HEK293 (cell line): ENCODE measurements at regions not wholly inside any gene's neighbourhood (a gene's known extent, or its start where the extent isn't known, plus 50 kb on each side); places are given as distances from the start of the nearest gene placed in this dataset.

Source experiments
- CTCF ChIA-PET: fragments of 350-600 bp; formaldehyde crosslinking; extraction: SDS; loops from one replicate; lab custom pipeline; 2021; ENCODE audit warnings: antibody characterized with exemption; lab: Yijun Ruan, JAX
- POLR2A ChIA-PET: fragments of 300-600 bp; formaldehyde crosslinking; extraction: SDS; loops from one replicate; lab custom pipeline; 2020; ENCODE audit warnings: antibody characterized with exemption, inconsistent platforms; lab: Yijun Ruan, JAX
- H3K27ac ChIP-seq: fragments of 200-500 bp; sonication (Bioruptor generic); 2 replicates; pipeline ENCODE4 v1.5.1; 2014; ENCODE audit warnings: low read depth, low read length, control low read depth, inconsistent platforms; ENCODE audit errors: extremely low read depth
- H3K36me3 ChIP-seq, 2 experiments: fragments of 200-500 bp in 1 of 2; sonication (Bioruptor generic) in 1 of 2; 1 replicate in 1 of 2; 2 replicates in 1 of 2; pipeline ENCODE4 v1.5.1; 2014 to 2017; ENCODE audit warnings: inconsistent platforms in 2 of 2, low read length in 2 of 2; ENCODE audit not compliant: control insufficient read depth in 2 of 2, insufficient read depth in 1 of 2
- H3K4me1 ChIP-seq: fragments of 200-500 bp; sonication (Bioruptor generic); 2 replicates; pipeline ENCODE4 v1.5.1; 2014; ENCODE audit warnings: mild to moderate bottlenecking, low read length, inconsistent platforms; ENCODE audit not compliant: control insufficient read depth, insufficient read depth
- H3K4me3 ChIP-seq: 2 replicates; pipeline ENCODE4 v1.5.1; 2011; ENCODE audit warnings: low read depth, mild to moderate bottlenecking, control low read depth, low read length, moderate library complexity
- H3K9me3 ChIP-seq: fragments of 200-500 bp; sonication (Bioruptor generic); 2 replicates; pipeline ENCODE4 v1.5.1; 2014; ENCODE audit warnings: low read depth, low read length, inconsistent platforms; ENCODE audit not compliant: control insufficient read depth, insufficient read depth
- GLIS2 ChIP-seq: fragments of 450-650 bp; formaldehyde crosslinking; IDR thresholded peaks from 2 replicates; pipeline ENCODE4 v1.5.1; 2016; ENCODE audit warnings: missing biosample characterization, missing genetic modification characterization
- MYNN ChIP-seq: fragments of 450-650 bp; formaldehyde crosslinking; IDR thresholded peaks from 2 replicates; pipeline ENCODE4 v1.5.1; 2016; ENCODE audit warnings: missing biosample characterization, missing genetic modification characterization, borderline replicate concordance
- SCRT1 ChIP-seq: fragments of 450-650 bp; formaldehyde crosslinking; IDR thresholded peaks from 2 replicates; pipeline ENCODE4 v1.5.1; 2016; ENCODE audit warnings: missing biosample characterization, missing genetic modification characterization, borderline replicate concordance
- SP7 ChIP-seq: fragments of 450-650 bp; formaldehyde crosslinking; IDR thresholded peaks from 2 replicates; pipeline ENCODE4 v1.5.1; 2016; ENCODE audit warnings: missing biosample characterization, missing genetic modification characterization
- TRIM28 ChIP-seq: IDR thresholded peaks from 2 replicates; pipeline ENCODE4 v1.6.1; 2011; ENCODE audit warnings: low read length, control low read depth, borderline replicate concordance
- ZNF223 ChIP-seq: fragments of 450-650 bp; formaldehyde crosslinking; IDR thresholded peaks from 2 replicates; pipeline ENCODE4 v1.5.1; 2016; ENCODE audit warnings: missing biosample characterization, missing genetic modification characterization
- ZNF23 ChIP-seq: fragments of 450-650 bp; formaldehyde crosslinking; IDR thresholded peaks from 2 replicates; pipeline ENCODE4 v1.5.1; 2016; ENCODE audit warnings: missing biosample characterization, missing genetic modification characterization, borderline replicate concordance
- ZNF311 ChIP-seq: fragments of 450-650 bp; formaldehyde crosslinking; IDR thresholded peaks from 2 replicates; pipeline ENCODE4 v1.5.1; 2017; ENCODE audit warnings: missing biosample characterization, missing genetic modification characterization, borderline replicate concordance
- ZNF416 ChIP-seq: fragments of 450-650 bp; formaldehyde crosslinking; IDR thresholded peaks from 2 replicates; pipeline ENCODE4 v1.5.1; 2016; ENCODE audit warnings: missing biosample characterization, missing genetic modification characterization
- ZNF514 ChIP-seq: fragments of 450-650 bp; formaldehyde crosslinking; IDR thresholded peaks from 2 replicates; pipeline ENCODE4 v1.5.1; 2016; ENCODE audit warnings: missing biosample characterization, missing genetic modification characterization
- ZNF785 ChIP-seq: fragments of 450-650 bp; formaldehyde crosslinking; IDR thresholded peaks from 2 replicates; pipeline ENCODE4 v1.5.1; 2016; ENCODE audit warnings: missing biosample characterization, missing genetic modification characterization
- ZNF830 ChIP-seq: fragments of 450-650 bp; IDR thresholded peaks from 2 replicates; pipeline ENCODE4 v1.5.0; 2018; ENCODE audit warnings: missing biosample characterization, missing genetic modification characterization, low read depth, mild to moderate bottlenecking, moderate library complexity
- TF ChIP-seq, protein P1 (sequence below): fragments of 450-650 bp; formaldehyde crosslinking; IDR thresholded peaks from 2 replicates; pipeline ENCODE4 v1.5.1; 2016; ENCODE audit warnings: missing biosample characterization, missing genetic modification characterization
- TF ChIP-seq, protein P2 (sequence below): fragments of 450-650 bp; formaldehyde crosslinking; IDR thresholded peaks from 2 replicates; pipeline ENCODE4 v1.5.1; 2016; ENCODE audit warnings: missing biosample characterization, missing genetic modification characterization
- TF ChIP-seq, protein P3 (sequence below): fragments of 450-650 bp; formaldehyde crosslinking; IDR thresholded peaks from 2 replicates; pipeline ENCODE4 v1.5.1; 2016; ENCODE audit warnings: missing biosample characterization, missing genetic modification characterization, borderline replicate concordance
- TF ChIP-seq, protein P4 (sequence below): fragments of 450-650 bp; formaldehyde crosslinking; IDR thresholded peaks from 2 replicates; pipeline ENCODE4 v1.5.1; 2016; ENCODE audit warnings: missing biosample characterization, missing genetic modification characterization, low read depth
- TF ChIP-seq, protein P5 (sequence below): fragments of 450-650 bp; formaldehyde crosslinking; conservative IDR thresholded peaks from 2 replicates; pipeline ENCODE4 v1.5.1; 2016; ENCODE audit warnings: low read depth, missing biosample characterization, missing genetic modification characterization
- TF ChIP-seq, protein P6 (sequence below): fragments of 450-650 bp; formaldehyde crosslinking; IDR thresholded peaks from 2 replicates; pipeline ENCODE4; 2016; ENCODE audit warnings: missing biosample characterization, missing genetic modification characterization

DNA sequence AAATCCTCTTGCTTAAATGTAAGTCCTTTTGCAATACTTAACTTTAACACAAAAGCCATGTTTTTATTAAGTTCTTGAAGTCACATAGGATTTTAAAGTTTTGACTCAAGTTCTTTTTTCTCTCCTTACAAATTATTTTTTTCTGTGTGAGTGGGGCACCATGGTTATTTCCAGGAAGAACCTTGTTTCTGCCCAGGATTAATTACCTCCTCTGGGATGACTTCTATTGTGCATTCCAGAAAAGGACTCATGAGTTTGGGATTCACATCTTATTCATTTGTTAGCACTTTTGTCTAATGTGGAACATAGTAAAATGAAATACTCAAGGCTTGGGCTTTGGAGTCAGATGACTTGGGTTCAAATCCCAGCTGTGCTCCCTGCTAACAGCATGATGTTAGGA is 421.4 kb upstream of the WWC1 start (continued):
- TF ChIP-seq, protein P1, sequence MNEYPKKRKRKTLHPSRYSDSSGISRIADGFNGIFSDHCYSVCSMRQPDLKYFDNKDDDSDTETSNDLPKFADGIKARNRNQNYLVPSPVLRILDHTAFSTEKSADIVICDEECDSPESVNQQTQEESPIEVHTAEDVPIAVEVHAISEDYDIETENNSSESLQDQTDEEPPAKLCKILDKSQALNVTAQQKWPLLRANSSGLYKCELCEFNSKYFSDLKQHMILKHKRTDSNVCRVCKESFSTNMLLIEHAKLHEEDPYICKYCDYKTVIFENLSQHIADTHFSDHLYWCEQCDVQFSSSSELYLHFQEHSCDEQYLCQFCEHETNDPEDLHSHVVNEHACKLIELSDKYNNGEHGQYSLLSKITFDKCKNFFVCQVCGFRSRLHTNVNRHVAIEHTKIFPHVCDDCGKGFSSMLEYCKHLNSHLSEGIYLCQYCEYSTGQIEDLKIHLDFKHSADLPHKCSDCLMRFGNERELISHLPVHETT (tag by site-specific recombination), result no peak
- TF ChIP-seq, protein P2, sequence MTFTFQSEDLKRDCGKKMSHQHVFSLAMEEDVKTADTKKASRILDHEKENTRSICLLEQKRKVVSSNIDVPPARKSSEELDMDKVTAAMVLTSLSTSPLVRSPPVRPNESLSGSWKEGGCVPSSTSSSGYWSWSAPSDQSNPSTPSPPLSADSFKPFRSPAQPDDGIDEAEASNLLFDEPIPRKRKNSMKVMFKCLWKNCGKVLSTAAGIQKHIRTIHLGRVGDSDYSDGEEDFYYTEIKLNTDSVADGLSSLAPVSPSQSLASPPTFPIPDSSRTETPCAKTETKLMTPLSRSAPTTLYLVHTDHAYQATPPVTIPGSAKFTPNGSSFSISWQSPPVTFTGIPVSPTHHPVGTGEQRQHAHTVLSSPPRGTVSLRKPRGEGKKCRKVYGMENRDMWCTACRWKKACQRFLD (tag by site-specific recombination), result no peak
- TF ChIP-seq SCRT1 (tag by site-specific recombination), result no peak

DNA sequence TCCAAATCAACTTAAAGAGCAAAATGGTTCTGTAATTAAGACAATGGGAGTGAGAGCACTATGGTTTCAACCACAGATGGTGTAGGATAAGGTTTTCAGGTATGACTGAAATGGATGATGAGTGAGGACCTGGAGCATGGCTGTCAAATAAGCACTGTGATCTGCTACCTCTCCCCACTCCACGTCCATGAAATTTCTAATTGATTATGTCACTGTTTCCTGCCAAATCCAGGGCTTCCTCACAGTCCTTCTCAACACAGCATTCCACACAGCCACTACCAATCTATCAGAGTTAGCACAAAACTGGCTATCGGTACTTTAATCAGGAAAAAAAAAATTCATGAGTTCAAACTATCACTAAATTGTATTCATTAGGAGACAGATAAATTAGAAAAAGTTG is 420.4 kb upstream of the WWC1 start:
- Histone ChIP-seq H3K4me1 (no peaks in the 10 kb centered on the region), H3K9me3 (no peaks in the 10 kb centered on the region), H3K27ac (no peak overlapping the region), H3K36me3 (no peaks in the 10 kb centered on the region), H3K4me3 (no peak overlapping the region)
- TF ChIP-seq ZNF311 (tag by site-specific recombination), result no peak
- no peak for TF ChIP-seq ZNF23 (tag by site-specific recombination)
- TF ChIP-seq, protein P3, sequence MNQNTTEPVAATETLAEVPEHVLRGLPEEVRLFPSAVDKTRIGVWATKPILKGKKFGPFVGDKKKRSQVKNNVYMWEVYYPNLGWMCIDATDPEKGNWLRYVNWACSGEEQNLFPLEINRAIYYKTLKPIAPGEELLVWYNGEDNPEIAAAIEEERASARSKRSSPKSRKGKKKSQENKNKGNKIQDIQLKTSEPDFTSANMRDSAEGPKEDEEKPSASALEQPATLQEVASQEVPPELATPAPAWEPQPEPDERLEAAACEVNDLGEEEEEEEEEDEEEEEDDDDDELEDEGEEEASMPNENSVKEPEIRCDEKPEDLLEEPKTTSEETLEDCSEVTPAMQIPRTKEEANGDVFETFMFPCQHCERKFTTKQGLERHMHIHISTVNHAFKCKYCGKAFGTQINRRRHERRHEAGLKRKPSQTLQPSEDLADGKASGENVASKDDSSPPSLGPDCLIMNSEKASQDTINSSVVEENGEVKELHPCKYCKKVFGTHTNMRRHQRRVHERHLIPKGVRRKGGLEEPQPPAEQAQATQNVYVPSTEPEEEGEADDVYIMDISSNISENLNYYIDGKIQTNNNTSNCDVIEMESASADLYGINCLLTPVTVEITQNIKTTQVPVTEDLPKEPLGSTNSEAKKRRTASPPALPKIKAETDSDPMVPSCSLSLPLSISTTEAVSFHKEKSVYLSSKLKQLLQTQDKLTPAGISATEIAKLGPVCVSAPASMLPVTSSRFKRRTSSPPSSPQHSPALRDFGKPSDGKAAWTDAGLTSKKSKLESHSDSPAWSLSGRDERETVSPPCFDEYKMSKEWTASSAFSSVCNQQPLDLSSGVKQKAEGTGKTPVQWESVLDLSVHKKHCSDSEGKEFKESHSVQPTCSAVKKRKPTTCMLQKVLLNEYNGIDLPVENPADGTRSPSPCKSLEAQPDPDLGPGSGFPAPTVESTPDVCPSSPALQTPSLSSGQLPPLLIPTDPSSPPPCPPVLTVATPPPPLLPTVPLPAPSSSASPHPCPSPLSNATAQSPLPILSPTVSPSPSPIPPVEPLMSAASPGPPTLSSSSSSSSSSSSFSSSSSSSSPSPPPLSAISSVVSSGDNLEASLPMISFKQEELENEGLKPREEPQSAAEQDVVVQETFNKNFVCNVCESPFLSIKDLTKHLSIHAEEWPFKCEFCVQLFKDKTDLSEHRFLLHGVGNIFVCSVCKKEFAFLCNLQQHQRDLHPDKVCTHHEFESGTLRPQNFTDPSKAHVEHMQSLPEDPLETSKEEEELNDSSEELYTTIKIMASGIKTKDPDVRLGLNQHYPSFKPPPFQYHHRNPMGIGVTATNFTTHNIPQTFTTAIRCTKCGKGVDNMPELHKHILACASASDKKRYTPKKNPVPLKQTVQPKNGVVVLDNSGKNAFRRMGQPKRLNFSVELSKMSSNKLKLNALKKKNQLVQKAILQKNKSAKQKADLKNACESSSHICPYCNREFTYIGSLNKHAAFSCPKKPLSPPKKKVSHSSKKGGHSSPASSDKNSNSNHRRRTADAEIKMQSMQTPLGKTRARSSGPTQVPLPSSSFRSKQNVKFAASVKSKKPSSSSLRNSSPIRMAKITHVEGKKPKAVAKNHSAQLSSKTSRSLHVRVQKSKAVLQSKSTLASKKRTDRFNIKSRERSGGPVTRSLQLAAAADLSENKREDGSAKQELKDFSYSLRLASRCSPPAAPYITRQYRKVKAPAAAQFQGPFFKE (tag by site-specific recombination), result no peak
- TF ChIP-seq, protein P4, sequence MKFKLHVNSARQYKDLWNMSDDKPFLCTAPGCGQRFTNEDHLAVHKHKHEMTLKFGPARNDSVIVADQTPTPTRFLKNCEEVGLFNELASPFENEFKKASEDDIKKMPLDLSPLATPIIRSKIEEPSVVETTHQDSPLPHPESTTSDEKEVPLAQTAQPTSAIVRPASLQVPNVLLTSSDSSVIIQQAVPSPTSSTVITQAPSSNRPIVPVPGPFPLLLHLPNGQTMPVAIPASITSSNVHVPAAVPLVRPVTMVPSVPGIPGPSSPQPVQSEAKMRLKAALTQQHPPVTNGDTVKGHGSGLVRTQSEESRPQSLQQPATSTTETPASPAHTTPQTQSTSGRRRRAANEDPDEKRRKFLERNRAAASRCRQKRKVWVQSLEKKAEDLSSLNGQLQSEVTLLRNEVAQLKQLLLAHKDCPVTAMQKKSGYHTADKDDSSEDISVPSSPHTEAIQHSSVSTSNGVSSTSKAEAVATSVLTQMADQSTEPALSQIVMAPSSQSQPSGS (tag by site-specific recombination), result no peak
- no peak for TF ChIP-seq ZNF514
- ChIA-PET CTCF (no interaction called here), POLR2A (no interaction called here)

DNA sequence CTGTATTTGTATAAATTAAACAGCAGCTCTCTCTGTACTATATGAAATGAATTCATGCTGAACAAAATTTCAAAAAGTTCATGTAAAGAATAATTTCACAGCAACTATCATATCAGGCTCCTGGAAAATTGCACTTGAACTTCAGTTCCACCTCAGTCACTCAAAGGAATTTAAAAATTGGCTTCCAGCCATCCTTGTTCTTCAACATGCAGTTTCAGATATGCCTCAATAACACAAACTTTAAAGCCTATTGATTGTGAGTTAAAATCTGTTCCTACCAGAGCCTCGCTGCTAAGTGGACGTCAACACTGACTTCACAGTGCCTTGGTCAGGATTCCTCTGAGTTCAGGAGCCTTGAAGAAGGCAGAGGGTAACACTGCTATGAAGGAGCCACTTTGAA is 418.7 kb upstream of the WWC1 start:
- no peak overlapping the region for H3K4me3 ChIP-seq
- ChIA-PET POLR2A (no interaction called here), CTCF (no interaction called here)
- no peaks in the 10 kb centered on the region for H3K36me3 ChIP-seq
- no peaks in the 10 kb centered on the region for H3K4me1 ChIP-seq
- no peaks in the 10 kb centered on the region for H3K9me3 ChIP-seq
- no peak overlapping the region for H3K27ac ChIP-seq
- no peak for TF ChIP-seq SP7
- TF ChIP-seq ZNF223 (tag by site-specific recombination), result no peak
- TF ChIP-seq ZNF785 (tag by site-specific recombination), result no peak
- no peak for TF ChIP-seq TRIM28
- no peak for TF ChIP-seq MYNN (tag by site-specific recombination)
- TF ChIP-seq, protein P5, sequence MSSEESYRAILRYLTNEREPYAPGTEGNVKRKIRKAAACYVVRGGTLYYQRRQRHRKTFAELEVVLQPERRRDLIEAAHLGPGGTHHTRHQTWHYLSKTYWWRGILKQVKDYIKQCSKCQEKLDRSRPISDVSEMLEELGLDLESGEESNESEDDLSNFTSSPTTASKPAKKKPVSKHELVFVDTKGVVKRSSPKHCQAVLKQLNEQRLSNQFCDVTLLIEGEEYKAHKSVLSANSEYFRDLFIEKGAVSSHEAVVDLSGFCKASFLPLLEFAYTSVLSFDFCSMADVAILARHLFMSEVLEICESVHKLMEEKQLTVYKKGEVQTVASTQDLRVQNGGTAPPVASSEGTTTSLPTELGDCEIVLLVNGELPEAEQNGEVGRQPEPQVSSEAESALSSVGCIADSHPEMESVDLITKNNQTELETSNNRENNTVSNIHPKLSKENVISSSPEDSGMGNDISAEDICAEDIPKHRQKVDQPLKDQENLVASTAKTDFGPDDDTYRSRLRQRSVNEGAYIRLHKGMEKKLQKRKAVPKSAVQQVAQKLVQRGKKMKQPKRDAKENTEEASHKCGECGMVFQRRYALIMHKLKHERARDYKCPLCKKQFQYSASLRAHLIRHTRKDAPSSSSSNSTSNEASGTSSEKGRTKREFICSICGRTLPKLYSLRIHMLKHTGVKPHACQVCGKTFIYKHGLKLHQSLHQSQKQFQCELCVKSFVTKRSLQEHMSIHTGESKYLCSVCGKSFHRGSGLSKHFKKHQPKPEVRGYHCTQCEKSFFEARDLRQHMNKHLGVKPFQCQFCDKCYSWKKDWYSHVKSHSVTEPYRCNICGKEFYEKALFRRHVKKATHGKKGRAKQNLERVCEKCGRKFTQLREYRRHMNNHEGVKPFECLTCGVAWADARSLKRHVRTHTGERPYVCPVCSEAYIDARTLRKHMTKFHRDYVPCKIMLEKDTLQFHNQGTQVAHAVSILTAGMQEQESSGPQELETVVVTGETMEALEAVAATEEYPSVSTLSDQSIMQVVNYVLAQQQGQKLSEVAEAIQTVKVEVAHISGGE (tag by site-specific recombination), result no peak
- TF ChIP-seq, protein P6, sequence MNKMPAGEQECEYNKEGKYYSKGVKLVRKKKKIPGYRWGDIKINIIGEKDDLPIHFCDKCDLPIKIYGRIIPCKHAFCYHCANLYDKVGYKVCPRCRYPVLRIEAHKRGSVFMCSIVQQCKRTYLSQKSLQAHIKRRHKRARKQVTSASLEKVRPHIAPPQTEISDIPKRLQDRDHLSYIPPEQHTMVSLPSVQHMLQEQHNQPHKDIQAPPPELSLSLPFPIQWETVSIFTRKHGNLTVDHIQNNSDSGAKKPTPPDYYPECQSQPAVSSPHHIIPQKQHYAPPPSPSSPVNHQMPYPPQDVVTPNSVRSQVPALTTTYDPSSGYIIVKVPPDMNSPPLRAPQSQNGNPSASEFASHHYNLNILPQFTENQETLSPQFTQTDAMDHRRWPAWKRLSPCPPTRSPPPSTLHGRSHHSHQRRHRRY (tag by site-specific recombination), result no peak
- no peak for TF ChIP-seq ZNF416 (tag by site-specific recombination)
- no peak for TF ChIP-seq ZNF830 (tag by site-specific recombination)
- no peak for TF ChIP-seq GLIS2 (tag by site-specific recombination)
